Panc1 (cell line): ENCODE measurements at regions not wholly inside any gene's neighbourhood (a gene's known extent, or its start where the extent isn't known, plus 50 kb on each side); places are given as distances from the start of the nearest gene placed in this dataset.

ENCODE experiments used
- CTCF ChIP-seq: fragments of 450-650 bp; IDR thresholded peaks from 2 replicates; pipeline ENCODE4 v1.5.1; 2017; ENCODE audit warnings: mild to moderate bottlenecking
- POLR2AphosphoS5 ChIP-seq: IDR thresholded peaks from 2 replicates; pipeline ENCODE4 v1.6.1; 2012; ENCODE audit warnings: mild to moderate bottlenecking, low read depth, low read length, moderate library complexity
- REST ChIP-seq, 2 experiments: IDR thresholded peaks; 2 replicates each; pipeline ENCODE4 v1.6.1; 2011 to 2012; ENCODE audit warnings: low read depth in 2 of 2, control low read depth in 1 of 2, low read length in 1 of 2, mild to moderate bottlenecking in 1 of 2, moderate library complexity in 1 of 2; ENCODE audit not compliant: insufficient read depth in 1 of 2
- SIN3A ChIP-seq: IDR thresholded peaks from 2 replicates; pipeline ENCODE4 v1.6.1; 2012; ENCODE audit warnings: low read depth, mild to moderate bottlenecking, low read length, moderate library complexity, borderline replicate concordance; ENCODE audit not compliant: insufficient read depth

DNA sequence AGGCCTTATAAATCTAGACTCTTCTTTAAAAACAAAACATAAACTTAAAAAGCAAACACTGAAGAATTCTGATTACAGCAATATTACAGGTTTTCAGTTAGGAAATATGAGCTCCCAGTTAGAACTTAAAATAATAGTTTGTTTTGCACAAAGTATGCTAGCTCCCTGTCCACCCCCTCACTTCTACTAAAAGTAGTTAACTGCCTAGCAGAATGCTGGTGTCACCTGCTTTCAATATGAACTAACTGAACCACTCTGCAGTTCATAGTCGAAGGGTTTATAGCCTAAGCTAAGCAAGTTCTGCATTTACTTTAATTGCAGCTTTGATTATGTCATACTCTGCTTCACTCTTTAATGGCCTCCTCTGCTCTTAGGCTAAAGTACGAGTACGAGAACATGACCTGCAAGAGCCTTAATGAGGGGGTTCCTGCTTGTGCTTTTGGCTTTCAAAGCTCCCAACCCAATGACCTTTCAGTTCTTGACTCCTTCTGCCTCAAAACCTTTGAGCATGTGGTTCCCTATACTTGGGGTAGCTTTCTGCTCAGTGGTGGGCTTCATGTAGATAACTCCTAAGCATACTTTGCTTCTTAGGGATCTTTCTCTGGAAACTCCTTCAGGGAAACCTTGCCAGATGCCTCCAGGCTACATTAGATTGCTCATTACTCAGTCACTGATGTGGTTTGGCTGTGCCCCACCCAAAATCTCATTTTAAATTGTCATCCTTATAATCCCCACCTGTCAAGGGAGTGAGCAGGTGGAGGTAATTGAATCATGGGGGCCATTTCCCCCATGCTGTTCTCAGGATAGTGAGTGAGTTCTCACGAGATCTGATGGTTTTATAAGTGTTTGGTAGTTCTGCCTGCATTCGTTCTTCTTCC is 278.9 kb upstream of the ARGLU1 start:
- TF ChIP-seq CTCF (no peak), POLR2AphosphoS5 (no peak), SIN3A (no peak), REST (IDR thresholded peaks at IDR 0.05; ENCODE audit: insufficient read depth in 1 of 2, low read depth in 2 of 2, low read length in 1 of 2) (no peak)
